Medulla oblongata (tissue), 1 donor: ENCODE measurements at regions not wholly inside any gene's neighbourhood (a gene's known extent, or its start where the extent isn't known, plus 50 kb on each side); places are given as distances from the start of the nearest gene placed in this dataset.
A peak's percentile ranks its signal among the peaks of the same experiment; 100 is the strongest.
"Not testable (repeated sequence)": the region's sequence is repeated elsewhere in the genome, so short reads cannot be mapped to it uniquely, and the experiment has no call there.

Source experiments
- DNase-seq: peaks from one replicate; pipeline ENCODE4 v3.0.0-alpha.2; 2015; ENCODE audit errors: extremely low spot score

DNA sequence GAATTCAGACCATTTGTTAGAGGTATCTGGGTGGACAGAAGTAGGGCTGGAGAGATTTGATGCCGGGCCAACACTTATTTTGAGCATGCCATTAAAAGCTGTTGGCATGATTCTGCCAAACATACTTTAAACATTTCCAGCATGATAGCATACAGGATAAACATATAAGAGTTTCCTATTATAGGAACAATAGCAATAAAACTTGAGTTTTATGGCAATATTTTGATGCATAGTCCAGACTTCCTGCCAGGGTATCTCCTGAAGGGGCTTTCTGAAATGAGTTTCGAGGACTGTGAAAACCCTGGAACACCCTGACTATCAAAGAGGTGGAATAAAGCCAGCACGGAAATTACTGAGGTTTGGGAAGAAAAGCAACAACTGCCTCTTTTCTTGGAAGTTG is 1398.0 kb upstream of the NXPH2 start:
- DNase-seq, result no peak

DNA sequence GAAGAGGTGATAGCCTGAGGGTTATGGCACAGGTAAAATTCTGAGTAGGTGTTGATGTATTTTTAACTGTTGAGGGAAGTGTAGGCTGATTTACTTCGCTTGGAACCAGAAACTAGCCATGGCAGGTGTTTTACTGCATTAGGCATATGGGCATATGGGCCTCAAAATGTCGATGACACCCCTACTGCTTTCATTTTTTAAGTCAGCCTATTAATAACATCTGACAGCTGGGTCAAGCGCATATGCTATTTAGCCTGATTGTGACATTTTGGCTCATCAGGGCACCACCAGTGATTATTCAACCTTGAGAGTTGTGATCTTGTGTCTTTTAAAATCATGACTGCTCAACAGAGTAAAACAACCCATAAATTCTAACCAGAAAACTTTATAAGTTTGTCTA is 1396.9 kb upstream of the NXPH2 start:
- no peak for DNase-seq

DNA sequence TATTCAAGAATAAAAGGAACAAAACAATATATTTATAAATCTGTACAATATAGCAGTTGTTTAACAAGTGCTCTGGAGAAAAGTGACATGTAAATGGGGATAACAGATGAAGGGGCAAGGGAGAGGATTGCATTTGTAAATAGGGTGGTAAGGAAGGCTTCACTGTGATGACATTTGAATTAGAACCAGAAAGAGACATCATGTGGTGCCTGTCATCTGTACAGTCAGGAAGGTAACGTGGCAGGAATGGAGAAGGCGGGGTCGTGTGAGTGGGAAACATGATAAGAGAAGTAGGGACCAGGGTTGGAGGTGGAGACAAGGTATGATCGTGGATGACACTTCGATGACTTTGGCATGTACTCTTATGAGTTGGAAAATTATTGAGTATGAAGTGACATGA is 1393.6 kb upstream of the NXPH2 start:
- no peak for DNase-seq

DNA sequence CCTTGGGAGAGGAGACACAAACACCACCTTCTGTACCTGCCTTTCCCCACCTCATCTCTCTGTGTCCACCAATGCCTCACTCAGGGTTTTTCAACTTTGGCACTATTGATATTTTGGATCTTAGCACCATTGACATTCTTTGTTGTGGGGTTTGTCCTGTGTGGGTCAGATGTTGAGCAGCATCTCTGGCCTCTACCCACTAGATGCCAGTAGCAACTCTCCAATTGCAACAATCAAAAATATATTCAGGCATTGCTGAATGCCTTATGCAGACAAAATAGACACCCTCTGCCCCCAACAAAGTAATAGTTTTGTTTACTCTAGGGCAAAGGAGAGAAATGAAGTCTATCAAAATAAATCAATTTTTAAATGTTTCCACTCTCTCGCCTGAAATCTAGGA is 1384.3 kb upstream of the NXPH2 start:
- DNase-seq, result no peak

DNA sequence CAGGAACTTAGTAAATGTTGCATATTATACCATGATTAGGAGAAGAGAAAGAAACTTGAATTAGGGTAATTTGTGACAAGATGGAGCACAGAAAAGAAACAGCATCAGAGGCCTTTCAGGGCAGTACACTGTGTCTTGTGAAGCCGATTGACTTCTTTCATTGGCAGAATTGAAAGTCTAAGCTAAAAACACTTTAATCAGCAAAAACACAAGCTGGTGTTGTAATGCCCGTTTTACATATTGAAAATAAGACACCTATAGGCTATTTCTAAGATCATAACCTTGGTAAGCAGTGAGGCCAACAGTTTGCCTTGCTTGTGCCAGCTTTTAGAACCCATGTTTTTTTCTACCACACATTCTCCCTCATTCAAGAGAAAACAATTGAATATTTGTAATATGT is 1378.1 kb upstream of the NXPH2 start:
- DNase-seq, result no peak

DNA sequence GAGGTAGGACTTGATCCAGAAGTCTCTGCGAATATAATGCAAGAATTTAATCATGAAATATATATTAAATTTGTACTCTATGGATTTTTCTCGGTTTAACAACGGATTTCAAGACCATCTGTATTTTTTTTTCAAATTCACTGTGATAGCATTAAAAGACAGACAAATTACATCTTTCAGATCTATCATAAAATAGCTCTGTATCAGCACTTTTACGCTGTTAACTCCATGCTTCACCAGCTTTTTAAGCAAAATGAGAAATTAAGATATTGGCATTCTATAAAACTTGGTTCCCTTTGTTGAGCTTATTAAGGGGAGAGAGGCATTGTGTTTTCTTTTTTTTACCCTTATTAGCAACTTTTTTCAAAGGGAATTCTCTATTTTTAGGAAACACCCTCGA is 1377.6 kb upstream of the NXPH2 start:
- DNase-seq, result no peak

DNA sequence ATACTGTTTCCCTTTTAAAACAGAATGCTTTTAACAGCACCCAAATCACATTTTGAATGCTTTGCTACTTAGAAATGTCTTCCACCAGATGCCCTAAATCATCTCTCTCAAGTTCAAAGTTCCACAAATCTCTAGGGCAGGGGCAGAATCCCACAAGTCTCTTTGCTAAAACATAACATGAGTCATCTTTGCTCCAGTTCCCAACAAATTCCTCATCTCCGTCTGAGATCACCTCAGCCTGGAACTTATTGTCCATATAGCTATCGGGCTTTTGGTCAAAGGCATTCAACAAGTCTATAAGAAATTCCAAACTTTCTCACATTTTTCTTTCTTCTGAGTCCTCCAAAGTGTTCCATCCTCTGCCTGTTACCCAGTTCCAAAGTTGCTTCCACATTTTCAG is 1374.5 kb upstream of the NXPH2 start:
- DNase-seq, result no peak

DNA sequence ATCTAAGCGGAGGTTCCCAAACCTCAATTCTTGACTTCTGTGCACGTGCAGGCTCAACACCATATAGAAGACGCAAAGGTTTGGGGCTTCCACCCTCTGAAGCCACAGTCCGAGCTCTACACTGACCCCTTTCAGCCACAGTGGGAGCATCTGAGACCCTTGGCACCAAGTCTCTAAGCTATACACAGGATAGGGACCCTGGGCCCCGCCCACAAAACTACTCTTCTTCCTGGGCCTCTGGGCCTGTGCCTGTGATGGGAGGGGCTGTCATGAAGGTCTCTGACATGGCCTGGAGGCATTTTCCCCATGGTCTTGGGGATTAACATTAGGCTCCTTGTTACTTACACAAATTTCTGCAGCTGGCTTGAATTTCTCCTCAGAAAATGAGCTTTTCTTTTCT is 1374.1 kb upstream of the NXPH2 start:
- no peak for DNase-seq

DNA sequence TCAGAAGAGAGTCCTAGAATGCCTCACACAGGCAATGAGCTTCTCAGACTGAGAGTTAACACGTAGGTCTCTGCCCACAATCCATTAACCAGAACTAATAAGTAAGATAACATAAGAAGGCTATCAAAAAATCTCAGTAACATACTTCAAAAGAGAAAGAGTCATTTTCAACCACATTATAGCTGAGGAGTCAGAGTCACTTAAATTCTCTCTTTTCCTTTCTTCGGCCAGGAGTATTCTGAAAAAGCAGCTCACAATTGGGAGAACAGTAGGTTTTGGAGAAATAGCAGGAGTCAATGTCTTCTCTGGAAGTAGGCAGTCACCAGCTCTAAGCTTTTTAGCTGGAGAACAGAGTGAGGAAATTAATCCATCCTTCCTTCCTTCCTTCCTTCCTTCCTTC is 1364.4 kb upstream of the NXPH2 start:
- DNase-seq, result no peak

DNA sequence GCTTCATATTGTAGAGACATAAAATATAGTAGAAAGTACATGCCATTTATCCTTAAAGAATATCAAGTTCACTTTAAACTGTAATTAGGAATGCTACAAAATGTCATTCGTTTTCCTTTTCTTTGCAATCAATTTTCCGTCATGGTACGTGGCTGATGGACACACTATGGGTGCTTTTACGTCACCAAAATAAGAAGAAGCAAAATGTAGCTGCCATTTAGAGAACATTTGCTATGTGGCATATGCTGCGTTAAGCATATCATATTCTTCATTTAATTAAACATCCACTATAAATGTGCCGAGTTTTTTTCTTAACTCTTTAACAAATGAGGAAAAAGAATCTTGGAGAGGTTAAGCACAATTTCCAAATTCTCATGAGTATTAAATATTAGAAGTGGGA is 1358.5 kb upstream of the NXPH2 start:
- DNase-seq, result no peak

DNA sequence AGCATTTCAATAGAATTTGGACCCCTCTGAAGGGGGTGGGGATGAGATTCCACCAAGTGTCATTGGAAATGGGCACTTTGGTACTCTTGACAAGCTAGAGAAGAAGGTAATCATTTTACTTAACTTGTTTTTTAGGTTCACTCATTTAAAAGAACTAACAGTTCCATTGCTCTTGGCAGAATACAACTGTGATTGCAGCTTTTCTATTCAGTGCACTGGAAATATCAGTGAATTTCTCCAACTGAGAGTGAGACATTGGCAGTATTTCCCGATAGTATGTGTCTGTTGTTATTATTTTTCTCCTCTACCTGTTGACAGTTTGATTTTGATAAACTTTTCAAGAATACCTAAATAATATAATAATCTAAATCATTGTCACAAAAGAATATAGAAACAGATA is 1356.7 kb upstream of the NXPH2 start:
- DNase-seq, result no peak

DNA sequence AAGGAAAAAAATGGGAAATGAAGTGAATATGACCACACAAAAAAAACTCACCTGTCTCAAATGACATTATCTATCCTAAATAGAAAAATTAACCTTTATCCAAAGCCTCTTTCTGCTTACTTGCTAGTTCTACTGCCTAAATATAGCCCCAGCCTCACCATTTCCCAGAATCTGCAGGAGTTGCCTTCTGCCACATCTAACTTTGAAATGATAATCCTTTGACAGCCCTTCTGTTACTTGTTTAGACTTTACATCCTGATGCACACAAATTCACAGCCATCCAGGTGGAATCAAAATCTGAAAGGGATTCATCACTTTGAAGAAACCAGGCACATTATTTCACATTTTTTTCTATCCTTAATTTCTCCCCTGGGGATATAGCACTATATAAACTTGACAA is 1356.2 kb upstream of the NXPH2 start:
- no peak for DNase-seq

DNA sequence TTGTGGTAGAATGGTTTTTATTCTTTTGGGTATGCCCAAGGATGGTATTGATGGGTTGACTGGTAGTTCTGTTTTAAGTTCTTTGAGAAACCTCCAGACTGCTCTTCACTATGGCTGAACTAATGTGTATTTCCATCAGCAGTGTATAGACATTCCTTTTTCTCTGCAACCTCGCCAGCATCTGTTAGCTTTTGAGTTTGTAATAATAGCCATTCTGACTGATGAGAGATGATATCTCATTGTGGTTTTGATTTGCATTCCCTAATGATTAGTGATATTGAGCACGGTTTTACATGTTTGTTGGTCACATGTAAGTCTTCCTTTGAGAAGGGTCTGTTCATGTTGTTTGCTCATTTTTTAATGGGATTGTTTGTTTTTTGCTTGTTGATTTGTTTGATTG is 1348.7 kb upstream of the NXPH2 start:
- DNase-seq, result no peak

DNA sequence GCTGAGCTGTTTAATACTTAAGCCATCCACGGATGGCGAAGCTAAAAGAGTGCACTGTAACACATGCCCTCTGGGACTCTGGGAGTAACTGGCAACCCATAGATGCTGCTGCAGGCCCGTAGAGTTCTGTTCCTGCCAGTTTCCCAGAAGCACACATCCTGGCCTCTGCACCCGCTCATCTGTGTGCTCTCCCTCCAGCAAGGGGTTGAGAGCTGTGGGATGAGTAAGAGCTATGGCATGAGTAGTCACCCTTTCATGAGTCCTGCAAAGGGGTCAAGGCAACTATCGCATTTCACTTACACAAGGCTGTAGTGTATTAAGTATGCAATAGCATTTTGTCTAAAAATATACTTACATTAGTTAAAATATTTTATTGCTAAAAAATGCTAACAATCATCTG is 1341.8 kb upstream of the NXPH2 start:
- no peak for DNase-seq

DNA sequence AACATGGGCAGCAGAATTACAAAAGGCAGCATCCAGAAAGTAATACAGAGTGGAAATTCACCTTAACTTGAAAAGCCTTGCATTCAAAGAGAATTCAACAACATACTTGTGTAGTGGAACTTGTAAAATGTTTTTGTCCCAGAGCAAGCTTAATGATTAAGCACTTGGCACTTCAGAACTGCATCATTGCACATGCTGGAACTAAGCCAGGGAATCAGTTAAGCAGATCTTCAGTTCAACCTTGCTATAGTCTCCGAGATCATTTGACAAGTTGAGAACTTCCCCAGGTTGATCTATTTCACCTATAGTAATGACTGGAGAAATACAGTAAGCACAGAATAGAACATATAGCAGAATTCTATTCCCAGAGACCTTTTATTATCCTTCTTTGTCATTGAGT is 1337.2 kb upstream of the NXPH2 start:
- DNase-seq, result no peak

DNA sequence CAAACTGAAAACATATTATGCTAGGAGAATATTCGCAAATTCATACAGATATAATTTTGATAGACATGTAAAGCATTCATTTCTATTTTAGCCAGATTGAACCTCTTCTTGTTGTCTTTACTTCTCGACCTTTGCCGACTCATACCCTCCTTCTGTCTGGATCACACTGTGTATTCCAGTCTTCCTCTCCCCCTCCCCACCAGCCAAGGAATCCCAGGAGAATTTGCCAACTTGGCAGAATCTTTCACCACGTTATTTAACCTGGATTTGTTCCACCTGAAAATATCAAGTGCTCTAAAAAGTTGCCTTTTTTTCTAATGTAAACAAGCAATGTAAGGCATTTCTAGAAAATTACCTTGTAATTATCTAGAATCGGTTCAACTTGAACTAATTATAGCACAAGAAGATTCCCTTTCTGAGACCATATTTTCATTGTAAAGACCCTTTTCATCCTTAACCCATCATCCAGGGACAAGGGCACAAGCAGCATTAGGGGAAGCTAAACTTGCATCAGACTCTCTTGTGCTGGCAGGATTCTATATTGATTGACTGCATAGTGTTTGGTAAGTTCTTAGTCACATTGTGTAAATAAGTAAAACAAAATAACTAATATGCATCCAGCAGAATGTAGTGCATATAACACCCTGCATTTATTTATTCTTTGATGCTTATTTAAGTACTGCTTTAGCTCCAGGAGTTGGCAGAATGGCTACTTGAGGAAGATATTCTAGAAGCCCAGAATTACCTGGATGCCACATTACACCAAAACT is 1328.7 kb upstream of the NXPH2 start:
- DNase-seq, result no peak

DNA sequence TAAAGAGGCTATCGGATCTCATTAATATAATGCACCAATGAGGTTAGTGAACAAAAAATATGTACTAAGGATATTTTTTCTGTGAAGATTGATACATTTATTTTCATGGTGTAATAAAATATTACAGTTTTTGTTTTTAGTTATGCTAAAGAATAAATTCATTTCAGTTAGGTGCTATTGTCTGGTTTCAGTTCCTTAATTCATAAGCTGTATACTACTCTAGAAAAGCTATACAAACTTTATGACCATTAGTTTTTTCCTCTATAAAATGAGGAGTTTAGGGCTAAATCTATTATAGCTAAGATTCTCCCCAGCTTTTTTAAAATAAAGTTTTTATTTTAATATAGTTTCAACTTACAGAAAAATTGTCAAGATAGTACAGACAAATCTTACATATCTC is 1311.7 kb upstream of the NXPH2 start:
- DNase-seq, result no peak

DNA sequence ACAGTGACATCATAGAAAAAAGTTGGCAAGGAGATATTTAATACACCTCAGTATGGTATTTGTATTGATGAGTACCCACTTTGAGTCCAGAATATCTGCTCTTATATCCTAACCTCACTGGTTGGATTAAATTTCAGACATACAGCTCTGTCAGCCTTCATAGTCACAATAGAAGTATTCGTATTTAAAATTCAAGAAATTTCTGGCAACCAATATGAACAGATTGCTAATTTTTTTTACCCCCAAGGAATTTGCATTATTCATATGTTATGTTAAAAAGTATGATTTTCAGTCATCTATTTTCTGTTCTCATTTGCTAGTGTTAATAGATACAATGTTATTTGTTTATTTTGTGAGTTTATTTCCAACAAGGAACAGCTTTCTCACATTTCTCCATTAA is 1306.8 kb upstream of the NXPH2 start:
- DNase-seq, result no peak

DNA sequence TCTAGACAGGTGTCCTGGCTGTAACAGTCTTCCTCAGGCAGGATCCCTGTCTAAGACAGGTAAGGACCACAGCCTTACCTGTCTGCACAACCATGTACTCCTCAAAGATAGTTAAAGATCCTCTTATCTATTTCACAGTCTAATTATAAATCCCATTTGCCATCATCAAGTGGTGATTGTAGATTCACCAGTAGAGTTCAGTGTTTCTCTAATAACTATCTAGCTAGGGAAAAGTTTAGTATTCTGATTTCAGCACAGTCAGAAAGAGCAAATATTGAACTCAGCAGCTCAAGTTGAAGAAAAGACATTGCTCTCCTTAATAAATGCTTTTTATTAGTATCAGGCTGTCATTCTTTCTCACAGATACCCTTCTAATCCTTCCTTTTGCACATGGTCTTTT is 1305.5 kb upstream of the NXPH2 start:
- DNase-seq, result peak; percentile 4

DNA sequence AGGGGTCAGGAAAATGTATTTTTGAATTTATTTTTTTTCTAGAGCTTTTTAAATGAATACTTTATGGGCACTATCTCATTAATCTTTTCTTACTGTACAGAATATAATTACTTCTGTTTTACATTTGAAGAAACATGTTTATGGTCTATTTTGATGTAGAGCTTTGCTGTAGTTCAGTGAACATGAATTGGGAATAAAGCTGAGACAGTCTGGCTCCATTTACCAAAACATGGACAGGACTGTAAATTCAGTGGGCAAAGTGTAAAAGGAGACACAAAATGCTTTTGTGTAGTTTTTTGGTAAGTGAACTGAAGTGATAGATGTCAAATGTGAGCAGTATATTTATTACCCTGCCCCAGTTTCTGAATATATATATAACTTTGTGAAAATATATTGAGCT is 1298.8 kb upstream of the NXPH2 start:
- DNase-seq, result no peak

DNA sequence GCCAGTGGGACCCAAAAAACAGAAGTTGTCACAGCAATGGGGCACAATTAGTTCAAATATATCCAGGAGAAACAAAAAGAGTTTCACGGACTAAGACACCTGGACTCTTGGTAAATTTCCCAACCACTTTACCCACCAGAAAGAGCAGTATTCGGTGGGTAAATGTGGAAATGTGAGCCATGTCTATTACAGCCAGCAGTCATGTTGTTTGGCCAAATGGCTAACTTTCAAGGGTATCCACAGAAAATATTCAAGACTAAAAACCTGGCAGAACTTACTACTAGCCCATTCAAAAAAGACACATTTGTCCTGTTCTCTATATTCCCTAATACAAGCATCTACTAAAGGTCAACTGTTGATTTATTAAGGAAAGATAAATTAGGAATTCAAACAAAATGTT is 1296.0 kb upstream of the NXPH2 start:
- DNase-seq, result no peak

DNA sequence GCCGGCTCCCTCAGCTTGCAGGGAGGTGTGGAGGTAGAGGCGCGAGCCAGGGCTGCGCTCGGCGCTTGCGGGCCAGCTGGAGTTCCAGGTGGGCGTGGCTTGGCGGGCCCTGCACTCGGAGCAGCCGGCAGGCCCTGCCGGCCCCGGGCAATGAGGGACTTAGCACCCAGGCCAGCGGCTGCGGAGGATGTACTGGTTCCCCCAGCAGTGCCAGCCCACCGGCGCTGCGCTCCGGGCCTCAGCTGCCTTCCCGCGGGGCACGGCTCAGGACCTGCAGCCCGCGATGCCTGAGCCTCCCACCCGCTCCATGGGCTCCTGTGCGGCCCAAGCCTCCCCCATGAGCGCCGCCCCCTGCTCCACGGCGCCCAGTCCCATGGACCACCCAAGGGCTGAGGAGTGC is 1293.6 kb upstream of the NXPH2 start:
- not testable (repeated sequence) for DNase-seq

DNA sequence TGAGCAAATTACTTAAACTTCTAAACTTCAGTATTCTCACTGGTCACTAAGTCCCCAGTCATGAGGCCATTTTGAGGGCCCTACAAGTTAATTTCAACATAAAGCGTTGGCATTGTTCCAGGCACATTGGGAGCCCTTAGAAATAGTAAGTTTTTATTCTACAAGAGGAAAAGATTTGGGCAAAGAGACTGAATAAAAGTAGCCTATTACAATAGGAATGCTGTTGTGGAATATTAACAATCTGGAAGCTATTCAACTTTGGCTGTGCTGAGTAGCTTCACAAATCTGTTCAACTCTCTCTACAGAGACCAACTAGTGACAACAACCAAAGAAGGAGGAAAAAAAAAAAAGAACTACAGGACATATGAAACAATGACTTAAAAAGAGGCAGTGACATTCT is 1287.5 kb upstream of the NXPH2 start:
- DNase-seq, result no peak

DNA sequence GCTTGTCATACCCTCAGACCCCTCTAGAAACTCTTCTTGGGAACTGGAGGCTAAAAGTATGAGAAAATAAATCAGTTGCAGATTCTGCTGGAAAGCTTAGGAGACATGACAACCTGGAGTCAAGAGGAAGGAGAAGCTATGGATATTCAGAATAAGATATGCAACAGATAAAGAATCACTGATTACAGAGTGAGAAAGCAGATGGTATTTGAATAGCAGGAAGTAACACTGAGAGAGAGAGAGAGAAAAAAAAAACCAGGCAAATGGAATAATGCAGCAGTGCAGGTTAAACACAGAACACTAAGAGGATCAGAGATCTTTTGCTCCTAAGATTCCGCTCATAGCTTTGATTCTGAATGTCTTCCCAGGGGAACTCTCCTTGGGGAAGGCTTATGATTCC is 1284.1 kb upstream of the NXPH2 start:
- DNase-seq, result no peak
